Gastroesophageal sphincter (tissue), 4 donors: ENCODE measurements at regions not wholly inside any gene's neighbourhood (a gene's known extent, or its start where the extent isn't known, plus 50 kb on each side); places are given as distances from the start of the nearest gene placed in this dataset.

Experiments used
- ATAC-seq: fragments of 150-250 bp; one replicate; pipeline ENCODE4 v1.9.1; 2016; ENCODE audit warnings: mild to moderate bottlenecking, moderate library complexity
- H3K27ac ChIP-seq, 4 donors: fragments of 200-600 bp; sonication (generic) in 3 of 4; 1 replicate in 3 of 4; 2 replicates in 1 of 4; pipeline ENCODE4 v1.5.1; 2016 to 2019
- H3K27me3 ChIP-seq: fragments of 200-600 bp; sonication (generic); one replicate; pipeline ENCODE4 v1.5.1; 2019
- H3K36me3 ChIP-seq, 2 donors: fragments of 200-600 bp; sonication (generic); one replicate each; pipeline ENCODE4 v1.5.1; 2019; ENCODE audit warnings: control low read depth in 1 of 2
- H3K4me1 ChIP-seq, 3 donors: fragments of 200-600 bp; sonication (generic); 1 replicate in 2 of 3; 2 replicates in 1 of 3; pipeline ENCODE4 v1.5.1; 2016 to 2019; ENCODE audit warnings: control low read depth in 2 of 3
- H3K4me3 ChIP-seq, 2 donors: fragments of 200-600 bp; sonication (generic); one replicate each; pipeline ENCODE4 v1.5.1; 2019; ENCODE audit warnings: mild to moderate bottlenecking in 1 of 2, moderate library complexity in 1 of 2
- H3K9me3 ChIP-seq, 3 donors: fragments of 200-600 bp; sonication (generic); one replicate each; pipeline ENCODE4 v1.5.1; 2017 to 2019; ENCODE audit warnings: control low read depth in 2 of 3
- EP300 ChIP-seq: sonication (generic); formaldehyde crosslinking; IDR thresholded peaks from one replicate; pipeline ENCODE4 v1.6.1; 2017; ENCODE audit warnings: antibody characterized with exemption, mild to moderate bottlenecking
- POLR2A ChIP-seq, 2 donors: fragments of 450-650 bp; IDR thresholded peaks; one replicate each; pipeline ENCODE4 v1.6.1; 2017; ENCODE audit warnings: antibody characterized with exemption in 2 of 2, mild to moderate bottlenecking in 2 of 2, moderate library complexity in 1 of 2
- POLR2AphosphoS5 ChIP-seq: sonication (generic); formaldehyde crosslinking; IDR thresholded peaks from one replicate; pipeline ENCODE4 v1.6.1; 2017; ENCODE audit warnings: antibody characterized with exemption
- WGBS, 2 donors: methylation state at CpG; one replicate each; pipeline ENCODE4 v1.1.5; 2018; ENCODE audit warnings: low coverage in 1 of 2; 5-methylcytosine and 5-hydroxymethylcytosine counted together
- TF ChIP-seq, protein P1 (sequence below), 4 experiments: fragments of 200-600 bp in 2 of 4; fragments of 450-650 bp in 2 of 4; sonication (generic) in 1 of 4; IDR thresholded peaks; one replicate each; pipeline ENCODE4 v1.5.1; 2017 to 2019; ENCODE audit warnings: antibody characterized with exemption in 4 of 4, mild to moderate bottlenecking in 2 of 4, moderate library complexity in 2 of 4

GRCh38 chr18:77571743-77572142 lies 322.1 kb downstream of the GALR1 start:
- 86% methylated on average over 6 of the region's 8 CpGs; no CpG with 5 or more reads in 1 of the 2 donors for WGBS, 2 donors
- no peak for ATAC-seq
- Histone ChIP-seq H3K27me3 (peaks cover 6% of the 10 kb centered on the region), H3K27ac (no peak overlapping the region), H3K36me3 (no peaks in the 10 kb centered on the region), H3K4me3 (no peak overlapping the region), H3K4me1 (no peaks in the 10 kb centered on the region), H3K9me3 (peaks cover 0 to 11% (median 0%) of the 10 kb centered on the region in 3 donors)
- TF ChIP-seq POLR2AphosphoS5: no peak
- TF ChIP-seq POLR2A (IDR thresholded peaks at IDR 0.05): no peak
- TF ChIP-seq, protein P1, sequence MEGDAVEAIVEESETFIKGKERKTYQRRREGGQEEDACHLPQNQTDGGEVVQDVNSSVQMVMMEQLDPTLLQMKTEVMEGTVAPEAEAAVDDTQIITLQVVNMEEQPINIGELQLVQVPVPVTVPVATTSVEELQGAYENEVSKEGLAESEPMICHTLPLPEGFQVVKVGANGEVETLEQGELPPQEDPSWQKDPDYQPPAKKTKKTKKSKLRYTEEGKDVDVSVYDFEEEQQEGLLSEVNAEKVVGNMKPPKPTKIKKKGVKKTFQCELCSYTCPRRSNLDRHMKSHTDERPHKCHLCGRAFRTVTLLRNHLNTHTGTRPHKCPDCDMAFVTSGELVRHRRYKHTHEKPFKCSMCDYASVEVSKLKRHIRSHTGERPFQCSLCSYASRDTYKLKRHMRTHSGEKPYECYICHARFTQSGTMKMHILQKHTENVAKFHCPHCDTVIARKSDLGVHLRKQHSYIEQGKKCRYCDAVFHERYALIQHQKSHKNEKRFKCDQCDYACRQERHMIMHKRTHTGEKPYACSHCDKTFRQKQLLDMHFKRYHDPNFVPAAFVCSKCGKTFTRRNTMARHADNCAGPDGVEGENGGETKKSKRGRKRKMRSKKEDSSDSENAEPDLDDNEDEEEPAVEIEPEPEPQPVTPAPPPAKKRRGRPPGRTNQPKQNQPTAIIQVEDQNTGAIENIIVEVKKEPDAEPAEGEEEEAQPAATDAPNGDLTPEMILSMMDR (IDR thresholded peaks at IDR 0.05): no peak
- TF ChIP-seq EP300: no peak

GRCh38 chr18:77572537-77572936 lies 322.9 kb downstream of the GALR1 start:
- 96 to 100% methylated on average over 1 to 3 of the region's 9 CpGs for WGBS, 2 donors
- no peak overlapping the region for H3K27ac ChIP-seq
- peaks cover 11% of the 10 kb centered on the region for H3K27me3 ChIP-seq
- H3K4me3 ChIP-seq: no peak overlapping the region
- ATAC-seq: no peak
- TF ChIP-seq, protein P1 (IDR thresholded peaks at IDR 0.05): no peak
- TF ChIP-seq POLR2AphosphoS5 (no peak), EP300 (no peak), POLR2A (IDR thresholded peaks at IDR 0.05) (no peak)
- no peaks in the 10 kb centered on the region for H3K36me3 ChIP-seq
- H3K9me3 ChIP-seq: peaks cover 0 to 11% (median 0%) of the 10 kb centered on the region in 3 donors
- no peaks in the 10 kb centered on the region for H3K4me1 ChIP-seq

DNA sequence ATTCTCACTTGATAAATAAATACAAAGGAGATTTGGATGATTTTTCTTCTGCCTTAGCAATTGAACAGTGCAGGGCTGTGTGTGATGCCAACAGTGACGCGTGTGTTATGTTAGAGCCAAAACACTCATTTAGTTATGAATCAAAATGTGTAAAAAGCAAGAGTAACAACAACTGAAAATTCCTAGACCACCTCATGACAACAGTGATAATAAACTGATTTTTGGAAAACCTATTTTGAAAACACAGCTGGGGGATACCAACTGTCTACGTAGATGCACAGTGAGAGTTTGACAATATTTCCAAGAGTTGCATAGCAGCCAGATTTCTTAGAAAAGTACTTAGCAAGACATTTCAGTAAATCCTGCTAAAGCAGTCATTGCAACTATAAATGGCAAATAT lies 323.9 kb downstream of the GALR1 start:
- H3K36me3 ChIP-seq: no peaks in the 10 kb centered on the region
- 53 to 68% methylated on average over 3 of the region's 3 CpGs for WGBS, 2 donors
- H3K9me3 ChIP-seq: peaks cover 0 to 10% (median 0%) of the 10 kb centered on the region in 3 donors
- peaks cover 11% of the 10 kb centered on the region for H3K27me3 ChIP-seq
- no peak overlapping the region for H3K4me3 ChIP-seq
- no peak for ATAC-seq
- H3K27ac ChIP-seq: no peak overlapping the region
- H3K4me1 ChIP-seq: no peaks in the 10 kb centered on the region
- TF ChIP-seq EP300 (no peak), POLR2A (IDR thresholded peaks at IDR 0.05) (no peak), POLR2AphosphoS5 (no peak)
- TF ChIP-seq, protein P1 (IDR thresholded peaks at IDR 0.05): no peak

DNA sequence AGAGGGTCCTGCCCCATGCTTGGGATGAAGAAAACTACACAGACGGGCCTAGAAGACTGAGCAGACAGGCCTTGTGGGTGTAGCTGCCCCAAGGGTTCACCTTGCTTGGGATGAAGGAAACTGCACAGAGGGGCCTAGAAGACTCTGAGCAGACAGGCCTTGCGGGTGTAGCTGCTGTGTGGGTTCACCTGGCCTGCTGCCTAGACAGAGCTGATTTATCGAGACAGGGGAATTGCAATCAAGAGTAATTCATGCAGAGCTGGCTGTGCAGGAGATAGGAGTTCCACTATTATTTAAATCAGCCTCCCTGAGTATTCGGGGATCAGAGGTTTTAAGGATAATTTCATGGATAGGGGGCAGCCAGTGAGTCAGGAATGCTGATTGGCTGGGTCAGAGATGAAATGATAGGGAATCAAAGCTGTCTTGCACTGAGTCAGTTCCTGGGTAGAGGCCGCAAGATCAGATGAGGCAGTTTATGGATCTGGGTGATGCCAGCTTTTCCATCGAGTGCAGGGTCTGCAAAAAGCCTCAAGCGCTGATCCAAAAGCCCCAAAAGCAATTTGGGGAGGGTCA lies 341.4 kb downstream of the GALR1 start:
- H3K9me3 ChIP-seq: no peaks in the 10 kb centered on the region
- H3K4me1 ChIP-seq: no peaks in the 10 kb centered on the region
- H3K4me3 ChIP-seq: no peak overlapping the region
- TF ChIP-seq, protein P1 (IDR thresholded peaks at IDR 0.05): no peak
- TF ChIP-seq EP300: no peak
- no peak for TF ChIP-seq POLR2A (IDR thresholded peaks at IDR 0.05)
- TF ChIP-seq POLR2AphosphoS5: no peak
- WGBS, 2 donors: 68 to 86% methylated on average over 6 of the region's 7 CpGs
- H3K27ac ChIP-seq: no peak overlapping the region
- no peaks in the 10 kb centered on the region for H3K36me3 ChIP-seq
- H3K27me3 ChIP-seq: no peaks in the 10 kb centered on the region
- no peak for ATAC-seq

DNA sequence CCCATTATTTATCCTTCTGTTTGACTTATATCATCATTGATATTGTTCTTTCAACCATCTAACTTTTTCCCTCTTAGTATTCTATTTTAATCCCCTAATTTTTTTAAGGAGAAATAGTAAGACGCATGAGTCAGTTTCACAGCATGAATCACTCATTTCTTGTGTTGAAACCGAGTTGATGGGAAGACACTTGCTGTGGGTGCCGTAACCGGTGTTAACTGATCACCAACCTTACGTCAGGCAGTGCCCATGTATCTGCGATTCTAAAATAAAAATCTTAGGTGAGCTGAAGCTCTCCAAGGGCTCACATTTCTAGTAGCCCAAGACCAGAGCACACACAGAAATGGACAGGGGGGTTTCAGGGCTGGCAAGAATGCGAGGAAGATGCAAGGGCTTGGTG lies 348.1 kb downstream of the GALR1 start:
- Histone ChIP-seq H3K36me3 (no peaks in the 10 kb centered on the region), H3K4me3 (no peak overlapping the region), H3K4me1 (peaks cover 0 to 6% (median 0%) of the 10 kb centered on the region in 3 donors), H3K27me3 (no peaks in the 10 kb centered on the region), H3K9me3 (no peaks in the 10 kb centered on the region), H3K27ac (no peak overlapping the region)
- TF ChIP-seq, protein P1 (IDR thresholded peaks at IDR 0.05): no peak
- peak; percentile 61 for TF ChIP-seq POLR2AphosphoS5
- TF ChIP-seq EP300: no peak
- no peak for TF ChIP-seq POLR2A (IDR thresholded peaks at IDR 0.05)
- ATAC-seq: peak; percentile 31
- 0 to 42% methylated on average over 2 to 6 of the region's 7 CpGs for WGBS, 2 donors
